Hematopoietic multipotent progenitor cell treated with erythropoietin and hydrocortisone succinate and interleukin-3 and kit ligand, for 17 days (in vitro differentiated cells): ENCODE measurements at regions not wholly inside any gene's neighbourhood (a gene's known extent, or its start where the extent isn't known, plus 50 kb on each side); places are given as distances from the start of the nearest gene placed in this dataset.

ENCODE experiments used
- DNase-seq: peaks from one replicate; pipeline ENCODE4 v3.0.0-alpha.2; 2015; ENCODE audit warnings: low spot score

- no peak for DNase-seq
Measured at GRCh38 chr5:4942831-4943178, 197.3 kb upstream of the ADAMTS16 start.

GRCh38 chr5:4945296-4945695, 194.8 kb upstream of the ADAMTS16 start:
- no peak for DNase-seq

DNA sequence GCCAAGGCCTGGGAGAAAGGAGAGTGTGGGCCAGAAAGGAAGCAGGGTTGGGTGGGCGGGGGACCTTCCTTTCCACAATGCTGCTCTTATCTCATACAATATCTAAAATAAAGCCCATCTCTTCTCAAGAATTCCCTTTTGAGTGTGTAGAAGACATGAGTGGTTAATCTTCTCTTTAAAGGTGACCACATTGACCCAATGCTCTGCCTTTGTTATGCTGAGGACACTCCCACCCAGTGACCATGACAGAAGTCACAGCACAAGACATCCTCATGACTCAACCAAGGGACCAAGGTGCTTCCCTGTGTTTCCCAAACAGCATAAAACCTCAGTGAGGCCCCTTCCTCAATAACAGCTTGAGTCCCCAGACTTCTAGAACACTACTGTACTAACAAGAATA, 193.0 kb upstream of the ADAMTS16 start:
- no peak for DNase-seq

DNA sequence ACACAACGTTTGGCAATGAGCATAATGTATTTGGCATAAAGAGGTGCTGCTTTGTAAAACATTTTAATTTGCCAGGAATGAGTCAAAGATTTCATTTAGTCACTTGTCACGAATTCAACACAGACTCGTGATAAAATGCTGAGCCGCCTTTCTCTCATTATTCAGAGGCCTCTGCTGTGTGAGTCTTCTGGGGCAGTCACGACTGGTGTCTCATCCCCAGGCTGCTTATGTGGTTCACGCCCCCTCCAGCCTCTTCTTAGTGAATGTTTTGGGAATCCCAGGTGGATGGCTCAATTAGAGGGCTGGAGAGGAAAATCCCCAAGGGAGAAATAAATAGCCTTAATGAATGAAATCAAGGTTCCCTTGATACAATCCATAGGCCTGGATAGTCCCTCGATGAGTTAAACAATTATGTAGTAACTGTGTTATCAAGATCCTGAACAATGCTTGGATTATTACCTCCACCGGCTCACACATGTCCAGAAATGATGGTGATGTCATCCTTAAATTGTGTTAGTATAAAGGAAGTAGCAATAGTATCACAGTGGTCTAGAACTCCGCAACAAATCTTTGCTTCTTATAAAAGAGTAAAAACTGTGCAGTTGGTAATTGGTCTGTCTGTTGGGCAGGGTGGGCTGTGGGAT, 192.1 kb upstream of the ADAMTS16 start:
- no peak for DNase-seq

GRCh38 chr5:4949108-4949507, 191.0 kb upstream of the ADAMTS16 start:
- DNase-seq, result no peak

DNA sequence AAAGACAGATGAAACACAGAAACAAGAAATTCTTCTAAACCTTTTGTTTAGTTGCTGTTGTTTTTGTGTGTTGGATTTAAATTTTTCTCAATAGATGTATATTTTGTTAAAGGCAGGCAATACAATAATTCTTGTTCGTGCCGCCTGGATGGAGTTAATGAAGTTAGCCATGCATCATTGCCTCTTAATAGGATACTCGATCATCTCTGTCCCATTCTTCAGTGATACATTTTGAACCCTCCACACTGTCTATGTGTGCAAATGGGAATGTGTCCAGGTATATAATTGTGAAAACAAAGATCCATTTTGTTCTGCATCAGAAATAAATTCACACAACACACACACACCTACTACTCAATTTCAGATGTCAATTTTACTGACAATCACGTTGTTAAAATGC, 186.6 kb upstream of the ADAMTS16 start:
- no peak for DNase-seq

GRCh38 chr5:4954048-4954447, 186.1 kb upstream of the ADAMTS16 start:
- DNase-seq, result no peak

GRCh38 chr5:4963265-4963664, 176.9 kb upstream of the ADAMTS16 start:
- DNase-seq, result no peak

DNA sequence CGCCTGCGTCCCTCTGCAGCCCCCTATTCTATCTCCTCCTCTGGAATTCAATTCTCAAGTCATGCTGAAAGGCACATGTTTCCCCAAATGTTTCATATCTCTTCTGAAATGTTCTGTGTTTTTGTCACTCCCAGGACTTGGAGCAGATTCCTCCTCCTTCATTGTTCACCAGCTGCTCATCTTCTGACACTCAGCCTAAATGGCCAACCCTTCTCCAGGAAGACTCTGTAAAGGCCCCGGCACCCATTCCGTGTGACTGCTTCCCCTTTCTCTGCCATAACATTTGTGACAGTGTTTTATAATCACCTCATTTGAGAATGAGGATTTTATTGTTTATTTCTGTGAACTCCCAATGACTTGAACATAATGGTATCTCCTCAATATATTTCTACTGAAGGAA, 170.8 kb upstream of the ADAMTS16 start:
- DNase-seq, result no peak

DNA sequence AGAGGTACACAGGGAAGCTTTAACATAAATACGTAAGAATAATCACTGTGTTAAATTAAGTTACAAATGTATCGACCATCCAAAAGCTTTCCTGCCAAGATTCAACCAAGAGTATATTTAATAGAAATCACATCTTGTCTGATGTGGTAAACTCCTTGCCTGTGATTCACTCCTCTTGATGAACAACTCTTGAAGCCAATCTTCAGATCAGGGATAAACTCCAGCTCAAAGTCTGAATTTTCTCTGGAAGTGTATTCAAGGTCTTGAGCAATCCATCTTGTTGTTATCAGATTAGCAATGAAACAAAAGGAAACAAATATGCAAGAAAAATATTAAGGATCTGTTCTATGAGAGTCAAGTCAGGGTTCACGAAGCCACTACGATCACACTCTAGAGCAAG, 170.0 kb upstream of the ADAMTS16 start:
- DNase-seq, result no peak

- no peak for DNase-seq
Measured at GRCh38 chr5:4976902-4977301, 163.2 kb upstream of the ADAMTS16 start.

DNA sequence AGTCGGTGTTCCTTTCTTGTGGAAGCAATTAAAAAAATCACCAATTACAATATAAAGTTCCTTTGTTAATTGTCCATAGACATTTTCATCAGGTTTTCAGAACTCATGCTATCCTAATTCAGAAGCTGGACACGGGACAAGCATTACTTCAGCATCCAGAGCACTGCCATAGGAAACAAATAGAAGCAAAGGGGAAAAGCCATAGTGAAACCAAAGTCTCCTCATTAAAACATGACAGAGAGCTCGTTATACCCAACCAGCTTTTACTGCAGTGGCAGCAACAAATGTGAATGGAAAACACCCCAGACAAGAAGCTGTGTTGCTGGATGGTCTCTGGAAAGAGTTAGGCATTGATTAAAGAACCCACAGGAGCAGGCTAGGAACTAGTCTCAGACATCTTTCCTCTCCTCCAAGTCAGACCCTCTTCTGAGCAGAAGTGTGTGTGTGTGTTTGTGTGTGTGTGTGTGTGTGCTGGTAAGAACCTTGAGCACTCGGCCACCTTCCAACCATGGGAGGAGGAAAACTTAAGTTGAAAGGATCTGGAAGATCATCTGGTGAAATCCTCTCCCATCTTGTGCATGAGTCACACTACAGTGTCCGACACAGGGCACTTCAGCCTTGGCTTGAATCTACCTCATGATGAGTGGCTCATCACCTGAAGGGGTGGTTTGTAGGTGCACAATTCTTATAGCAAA, 162.6 kb upstream of the ADAMTS16 start:
- no peak for DNase-seq

DNA sequence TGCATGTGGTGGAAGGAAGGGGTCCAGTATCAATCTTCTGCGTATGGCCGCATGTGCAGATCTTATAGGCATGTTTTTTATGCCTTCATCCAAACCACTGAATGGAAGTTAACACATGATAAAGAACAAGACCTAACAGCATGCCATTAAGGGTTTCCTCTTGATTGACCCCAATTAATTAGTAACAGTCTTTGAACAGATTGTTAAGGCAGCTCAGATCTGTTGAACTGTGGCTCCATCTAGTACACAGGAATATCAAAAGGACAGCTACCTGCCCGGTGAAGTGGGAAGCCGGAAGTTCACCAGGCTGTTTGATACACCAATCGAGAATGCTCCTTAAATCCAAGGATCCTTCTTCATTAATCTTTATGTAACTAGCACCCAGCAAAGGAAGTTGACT, 159.9 kb upstream of the ADAMTS16 start:
- DNase-seq, result no peak

- no peak for DNase-seq
Measured at GRCh38 chr5:4981608-4982007, 158.5 kb upstream of the ADAMTS16 start.

DNA sequence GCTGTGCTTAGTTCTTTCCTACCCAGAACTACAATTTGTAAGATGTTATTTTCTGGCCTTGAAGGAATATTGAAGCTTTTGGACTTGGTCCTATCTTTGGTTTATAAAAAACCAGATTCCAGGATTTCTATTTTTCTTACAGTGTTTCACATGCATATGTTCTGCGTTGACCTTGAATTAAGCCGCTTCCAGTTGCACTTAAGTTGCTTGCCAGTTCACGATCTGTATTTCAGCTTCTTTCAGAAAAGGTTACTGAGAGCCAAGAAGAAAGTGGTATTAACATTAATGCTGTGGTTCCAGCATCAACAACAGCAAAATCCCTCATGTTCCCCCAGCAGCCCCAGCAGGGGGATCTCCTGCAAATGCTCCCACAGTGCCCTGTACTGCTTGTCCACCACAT, 156.4 kb upstream of the ADAMTS16 start:
- no peak for DNase-seq

DNA sequence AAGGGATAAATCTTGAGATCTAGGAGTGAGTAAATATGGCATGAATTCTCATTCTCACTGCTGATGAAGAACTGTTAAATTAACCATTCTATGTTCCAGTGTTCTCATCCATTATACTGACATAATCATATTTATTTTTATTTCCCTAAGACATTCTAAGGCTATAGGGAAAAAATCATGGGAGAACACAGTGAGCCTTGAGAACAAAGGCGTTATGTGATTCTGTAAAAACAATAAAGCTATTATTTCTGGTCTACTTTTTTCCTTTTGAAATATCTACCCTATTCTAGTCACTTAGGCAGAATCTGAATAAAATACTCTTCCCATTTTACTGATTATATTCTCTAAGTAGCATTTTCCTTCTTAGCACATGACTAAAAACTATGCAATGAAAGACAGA, 155.7 kb upstream of the ADAMTS16 start:
- DNase-seq, result no peak

DNA sequence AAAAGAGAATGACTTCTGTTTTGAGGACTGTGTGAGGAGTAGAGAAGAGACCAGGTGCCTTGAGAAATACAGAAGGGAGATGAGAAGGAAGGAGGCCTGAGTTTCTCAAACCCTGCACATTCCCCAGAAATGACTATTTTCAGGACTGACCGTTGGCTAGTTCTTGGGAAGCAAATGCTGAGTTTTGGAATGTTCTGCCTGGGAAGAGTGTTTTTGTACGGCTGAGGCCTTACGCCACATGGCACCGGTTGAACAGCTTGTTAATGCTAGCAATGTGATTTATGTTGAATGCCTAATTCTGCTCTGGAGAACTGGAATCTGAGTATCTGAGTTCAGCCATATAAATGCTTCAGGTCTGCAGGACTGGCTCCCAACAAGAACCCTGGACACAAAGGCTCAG, 152.7 kb upstream of the ADAMTS16 start:
- no peak for DNase-seq

DNA sequence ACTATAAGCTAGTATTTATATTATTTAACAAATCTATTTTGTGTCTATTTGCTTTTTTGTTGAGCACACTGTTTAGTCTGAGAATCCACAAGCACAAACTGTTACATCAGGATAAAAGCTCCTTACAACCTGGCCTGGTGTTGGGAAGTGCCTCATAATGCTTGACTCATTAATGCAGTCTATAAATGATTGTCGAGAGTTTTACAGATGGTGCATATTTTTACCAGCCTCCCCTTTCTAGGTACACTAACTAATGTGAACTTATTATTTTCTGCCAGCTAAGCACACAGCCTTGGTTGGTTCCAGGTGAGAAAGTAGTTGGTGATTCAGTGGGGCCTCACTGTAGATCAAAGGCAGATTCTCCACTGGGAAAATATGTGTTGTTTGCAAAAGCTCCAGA, 151.0 kb upstream of the ADAMTS16 start:
- DNase-seq, result no peak

GRCh38 chr5:4990017-4990416, 150.1 kb upstream of the ADAMTS16 start:
- DNase-seq, result no peak

DNA sequence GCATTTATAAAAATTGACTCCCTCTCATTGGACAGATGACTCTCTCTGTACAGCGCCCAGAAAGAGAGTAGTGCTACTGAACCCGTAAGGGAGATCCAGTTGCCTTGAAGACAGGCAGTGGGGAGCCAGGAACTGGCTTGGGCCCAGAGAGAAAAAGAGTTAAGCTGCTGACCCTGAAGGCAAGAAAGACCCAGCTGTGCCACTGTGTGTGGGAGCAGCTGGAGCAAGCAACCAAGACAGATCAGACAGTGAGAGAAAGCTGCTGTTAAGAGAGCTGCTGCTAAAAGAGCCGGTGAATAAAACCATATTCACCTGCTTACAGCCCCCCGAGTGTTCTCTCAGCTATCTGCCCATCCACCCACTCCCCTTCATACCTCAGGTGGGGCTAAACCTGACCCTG, 149.7 kb upstream of the ADAMTS16 start:
- no peak for DNase-seq

DNA sequence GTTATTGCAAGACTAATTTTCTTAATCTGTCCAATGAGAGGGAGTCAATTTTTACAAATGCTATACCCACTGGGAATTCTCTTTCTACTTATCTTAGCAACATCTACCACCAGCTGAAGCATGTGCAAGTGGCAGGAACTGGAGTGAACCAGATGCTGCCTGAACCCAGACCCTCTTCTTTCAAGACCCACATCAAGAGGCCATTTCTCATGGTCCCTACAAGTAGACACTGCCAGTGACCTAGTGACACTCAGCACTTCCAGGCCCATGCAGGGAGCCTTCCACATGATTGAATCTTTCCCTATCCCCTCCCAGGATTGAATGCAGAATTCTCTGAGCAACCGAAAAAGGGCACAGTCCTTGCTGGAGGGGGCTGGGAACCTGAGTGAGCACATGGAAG, 148.2 kb upstream of the ADAMTS16 start:
- DNase-seq, result no peak

- no peak for DNase-seq
Measured at GRCh38 chr5:4995014-4995413, 145.1 kb upstream of the ADAMTS16 start.

GRCh38 chr5:5005353-5005752, 134.8 kb upstream of the ADAMTS16 start:
- no peak for DNase-seq

DNA sequence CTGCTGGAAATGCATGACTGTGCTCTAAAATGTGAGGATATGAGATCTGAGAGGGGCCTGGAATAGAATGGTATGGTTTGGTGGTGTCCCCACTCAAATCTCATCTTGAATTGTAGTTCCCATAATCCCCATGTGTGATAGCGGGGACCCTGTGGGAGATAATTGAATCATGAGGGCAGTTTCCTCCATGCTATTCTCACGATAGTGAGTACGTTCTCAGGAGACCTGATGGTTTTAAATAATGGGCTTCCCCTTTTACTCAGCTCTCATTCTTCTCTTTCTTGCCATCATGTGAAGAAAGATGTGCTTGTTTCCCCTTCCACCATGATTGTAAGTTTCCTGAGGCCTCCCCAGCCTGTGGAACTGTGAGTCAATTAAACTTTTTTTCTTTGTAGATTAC, 133.6 kb upstream of the ADAMTS16 start:
- DNase-seq, result no peak
